NCI-H2196 (cell line): ENCODE measurements at regions not wholly inside any gene's neighbourhood (a gene's known extent, or its start where the extent isn't known, plus 50 kb on each side); places are given as distances from the start of the nearest gene placed in this dataset.
"Not testable (repeated sequence)": the region's sequence is repeated elsewhere in the genome, so short reads cannot be mapped to it uniquely, and the experiment has no call there.

Source experiments
- DNase-seq: peaks from one replicate; lab custom pipeline; 2025; ENCODE audit not compliant: unreplicated experiment; lab: John Stamatoyannopoulos, UW

DNA sequence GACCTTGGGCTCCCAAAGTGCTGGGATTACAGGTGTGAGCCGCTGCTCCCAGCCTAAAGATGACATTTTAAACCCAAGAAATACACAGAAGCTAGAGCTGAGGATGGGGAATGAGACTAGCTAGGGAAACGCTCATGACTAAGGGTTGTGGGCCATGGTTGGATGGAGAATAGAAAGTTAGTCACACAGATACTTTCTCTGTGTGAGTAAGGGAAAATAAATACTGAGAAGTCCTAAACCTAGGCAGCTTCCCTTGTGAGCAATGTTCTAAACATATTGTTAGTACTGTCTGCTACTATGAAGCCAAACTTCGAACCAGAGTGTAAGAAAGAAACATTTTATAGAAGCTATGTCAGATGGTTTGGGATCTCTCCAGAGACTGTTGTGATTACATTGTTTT, 304.8 kb upstream of the STAC start:
- no peak for DNase-seq

DNA sequence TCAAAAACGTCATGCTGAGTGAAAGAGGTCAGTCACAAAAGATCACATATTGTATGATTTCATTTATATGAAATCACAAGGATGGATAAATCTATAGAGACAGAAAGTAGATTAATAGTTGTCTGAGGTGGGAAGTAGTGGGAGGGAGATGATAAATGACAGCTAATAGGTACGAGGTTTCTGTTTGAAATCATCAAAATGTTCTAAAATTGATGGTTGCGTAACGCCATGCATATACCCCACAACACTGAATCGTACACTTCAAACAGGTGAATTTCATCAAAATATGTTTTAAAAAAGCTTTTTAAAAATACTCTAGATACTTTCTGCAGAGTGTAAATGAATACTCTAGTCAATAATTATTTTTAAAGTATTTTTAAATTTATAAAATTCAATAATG, 303.0 kb upstream of the STAC start:
- DNase-seq = no peak

DNA sequence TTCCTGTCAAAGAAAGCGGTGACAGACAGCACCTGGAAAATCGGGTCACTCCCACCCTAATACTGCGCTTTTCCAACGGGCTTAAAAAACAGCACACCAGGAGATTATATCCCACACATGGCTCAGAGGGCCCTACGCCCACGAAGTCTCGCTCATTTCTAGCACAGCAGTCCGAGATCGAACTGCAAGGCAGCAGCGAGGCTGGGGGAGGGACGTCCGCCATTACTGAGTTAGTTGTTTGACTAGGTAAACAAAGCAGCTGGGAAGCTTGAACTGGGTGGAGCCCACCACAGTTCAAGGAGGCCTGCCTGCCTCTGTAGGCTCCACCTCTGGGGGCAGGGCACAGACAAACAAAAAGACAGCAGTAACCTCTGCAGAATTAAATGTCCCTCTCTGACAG, 297.3 kb upstream of the STAC start:
- DNase-seq = not testable (repeated sequence)

DNA sequence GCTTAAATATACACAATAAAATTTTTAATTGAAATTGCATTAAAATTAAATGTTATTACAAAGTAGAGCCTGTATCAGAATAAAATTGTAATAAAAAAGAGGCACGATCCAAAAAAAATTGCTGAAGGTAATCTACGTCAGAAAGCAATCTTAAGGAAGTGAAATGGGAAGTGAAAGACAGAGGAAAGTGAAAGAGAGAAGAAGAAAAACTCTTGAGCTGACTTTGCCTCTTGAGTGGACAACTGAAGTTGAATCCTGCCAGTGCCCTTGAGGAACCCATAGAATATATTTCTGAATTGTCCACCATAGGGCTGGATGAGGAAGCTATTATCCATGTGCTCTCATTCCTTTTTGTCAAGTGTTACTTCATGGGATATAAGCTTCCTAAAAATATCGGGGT, 285.1 kb upstream of the STAC start:
- DNase-seq = no peak

GRCh38 chr3:36097209-36097608, 283.1 kb upstream of the STAC start:
- no peak for DNase-seq

DNA sequence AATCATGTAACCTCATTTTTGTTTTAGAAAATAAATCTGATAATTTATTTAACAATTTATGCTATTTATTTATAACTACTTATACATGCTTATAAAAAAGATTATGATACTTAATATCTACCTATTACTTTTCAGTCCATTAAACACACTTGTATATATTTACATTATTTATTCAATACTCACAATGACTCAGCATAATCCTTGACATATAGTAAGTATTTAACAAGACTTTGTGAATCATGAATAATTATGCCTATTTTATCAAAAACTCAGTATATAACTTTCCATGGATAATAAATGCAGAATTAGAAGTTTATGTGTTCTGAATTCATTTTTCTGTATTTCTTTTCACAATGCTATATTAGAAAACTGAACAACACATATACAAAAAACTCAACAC, 266.0 kb upstream of the STAC start:
- no peak for DNase-seq

GRCh38 chr3:36124118-36124796, 256.0 kb upstream of the STAC start:
- DNase-seq = no peak

DNA sequence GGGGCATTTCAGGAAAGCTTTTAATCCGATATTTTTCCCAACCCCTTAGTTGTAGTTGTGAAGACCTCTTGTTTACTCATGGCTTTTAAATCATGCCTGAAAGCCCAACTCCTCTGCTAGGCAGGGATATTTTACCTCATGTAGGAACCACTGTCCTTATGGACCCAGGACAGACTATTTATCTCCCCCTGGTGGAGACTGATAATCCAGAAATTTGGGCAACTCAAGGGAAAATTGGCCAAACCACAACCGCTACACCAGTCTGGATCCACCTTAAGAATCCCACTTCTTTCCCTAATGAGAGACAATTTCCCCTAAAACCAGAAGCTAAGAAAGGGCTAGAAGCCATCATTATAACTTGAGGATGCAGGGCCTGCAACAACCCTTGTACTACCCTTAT, 248.1 kb upstream of the STAC start:
- DNase-seq = no peak

- no peak for DNase-seq
These were observed 244.4 kb upstream of the STAC start for GRCh38 chr3:36135863-36136262.

DNA sequence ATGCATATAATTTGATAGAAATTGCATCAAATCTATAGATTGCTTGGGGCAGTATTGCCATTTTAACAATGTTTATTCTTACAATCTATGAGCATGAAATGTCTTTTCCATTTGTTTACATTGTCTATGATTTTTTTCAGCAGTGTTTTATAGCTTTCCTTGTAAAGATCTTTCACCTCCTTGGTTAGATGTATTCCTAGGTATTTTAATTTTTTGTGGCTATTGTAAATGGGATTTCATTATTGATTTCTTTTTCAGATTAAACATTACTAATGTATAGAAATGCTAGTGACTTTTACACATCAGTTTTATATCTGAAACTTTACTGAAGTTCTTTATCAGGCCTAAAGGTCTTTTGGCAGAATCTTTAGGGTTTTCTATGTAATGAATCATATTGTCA, 237.6 kb upstream of the STAC start:
- no peak for DNase-seq

DNA sequence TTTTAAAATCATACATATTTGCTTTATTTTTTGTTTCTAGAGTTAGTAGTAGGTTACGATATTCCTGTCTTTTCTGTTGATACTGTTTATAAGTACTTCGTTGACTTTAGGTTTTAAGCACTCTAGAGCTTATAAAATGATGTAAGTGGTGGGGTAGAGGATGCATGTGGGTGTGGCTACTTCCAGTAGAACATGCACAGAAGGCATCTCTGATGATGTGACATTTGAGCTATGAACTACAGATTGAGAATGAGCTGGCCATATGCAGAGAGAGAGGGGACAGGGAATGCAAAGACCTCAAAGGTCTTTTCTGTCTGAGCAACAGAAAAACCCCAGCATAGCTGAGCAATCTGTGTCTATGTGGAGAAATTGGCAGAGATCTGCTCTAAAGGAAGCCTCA, 233.9 kb upstream of the STAC start:
- no peak for DNase-seq

DNA sequence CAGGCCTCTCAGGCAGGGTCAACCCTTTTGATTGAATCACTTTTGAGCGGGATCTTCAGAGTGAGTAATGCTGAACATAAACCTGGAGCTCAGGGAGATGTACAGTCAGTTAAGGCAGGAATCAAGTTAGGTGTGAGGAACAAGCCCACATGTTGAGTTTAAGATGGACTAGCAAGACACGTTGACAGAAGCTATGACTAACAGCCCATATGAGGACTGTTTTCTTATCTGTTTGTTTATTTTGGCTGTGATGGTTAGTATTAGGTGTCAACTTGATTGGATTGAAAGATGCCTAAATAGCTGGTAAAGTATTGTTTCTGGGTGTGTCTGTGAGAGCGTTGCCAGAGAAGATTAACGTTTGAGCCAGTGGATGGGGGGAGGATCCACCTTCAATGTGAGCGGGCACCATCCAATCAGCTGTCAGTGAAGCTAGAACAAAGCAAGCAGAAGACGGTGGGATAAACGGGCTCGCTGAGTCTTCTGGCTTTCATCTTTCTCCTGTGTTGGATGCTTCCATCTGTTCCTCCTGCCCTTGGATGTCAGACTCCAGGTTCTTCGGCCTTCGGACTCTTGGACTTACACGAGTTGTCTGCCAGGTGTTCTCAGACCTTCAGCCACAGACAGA, 232.3 kb upstream of the STAC start:
- DNase-seq = no peak

DNA sequence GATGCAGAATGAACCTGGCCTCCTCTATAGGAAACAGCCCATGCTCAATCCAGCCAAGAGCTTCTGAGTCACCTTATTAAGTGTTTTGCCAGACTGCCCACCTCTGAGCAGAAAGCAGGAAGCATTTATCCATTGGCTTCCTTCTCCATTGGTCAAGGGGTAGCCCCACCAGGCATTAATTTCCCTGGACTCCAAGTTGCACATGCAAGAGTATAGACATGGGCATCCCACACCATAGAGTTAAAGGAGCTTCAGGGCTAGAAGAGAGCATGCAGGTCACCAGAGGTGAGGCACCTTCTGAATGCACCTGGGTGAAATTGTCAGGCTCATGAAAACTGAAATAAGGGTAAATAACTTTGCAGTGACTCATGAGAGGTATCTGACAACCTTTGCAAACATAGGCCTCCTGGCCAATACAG, 230.8 kb upstream of the STAC start:
- DNase-seq = no peak

DNA sequence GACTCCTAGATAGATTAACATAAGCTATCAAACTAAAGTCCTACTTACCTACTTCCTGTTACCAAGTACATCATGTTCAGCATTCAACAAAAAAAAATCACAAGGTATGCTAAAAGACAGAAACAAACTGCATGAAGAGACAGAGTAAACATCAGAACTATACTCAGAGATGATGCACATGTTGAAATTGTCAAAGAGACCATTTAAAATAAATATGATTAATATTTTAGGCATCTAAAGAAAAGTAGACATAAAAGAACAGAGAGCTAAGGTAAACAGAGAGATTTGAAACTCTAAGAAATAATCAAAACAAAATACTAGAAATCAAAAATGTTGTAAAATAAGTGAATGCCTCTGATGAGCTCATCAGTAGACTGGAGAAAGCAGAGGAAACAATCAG, 224.8 kb upstream of the STAC start:
- no peak for DNase-seq

GRCh38 chr3:36164400-36164799, 215.9 kb upstream of the STAC start:
- no peak for DNase-seq

DNA sequence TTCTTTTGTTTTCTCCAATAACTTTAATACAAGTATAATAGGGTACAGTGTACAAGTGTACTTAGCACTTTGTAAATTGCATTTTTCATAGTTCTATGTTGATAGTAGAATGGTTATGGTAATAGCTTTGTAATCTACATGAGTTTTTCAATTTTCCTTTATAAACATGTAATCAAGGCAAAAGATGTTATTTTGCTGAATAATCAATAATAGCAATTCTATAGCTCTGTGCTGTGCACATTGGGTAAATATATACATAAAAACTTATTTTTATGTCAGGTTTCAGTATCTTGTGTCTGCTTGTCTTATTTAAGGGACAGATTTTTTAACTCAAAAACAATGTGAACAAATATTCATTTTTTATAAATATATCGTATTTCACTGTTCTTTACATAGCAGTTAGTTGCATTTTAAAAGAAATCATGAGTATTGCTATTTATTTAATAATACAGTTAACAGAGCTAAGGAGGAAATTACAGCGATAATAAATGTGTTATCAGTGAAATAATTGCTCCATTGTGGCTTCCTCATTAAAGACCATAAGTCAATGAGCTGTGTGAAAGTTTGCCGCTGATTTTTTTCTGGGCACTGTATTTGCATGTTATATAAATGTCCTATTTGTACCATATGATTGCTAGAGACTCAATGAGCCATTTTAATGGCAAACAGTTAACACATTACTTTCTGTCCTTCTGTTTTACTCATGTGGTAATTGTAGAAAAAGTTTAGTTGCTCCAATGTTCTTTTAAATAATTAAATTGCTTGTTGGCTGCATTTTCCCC, 214.6 kb upstream of the STAC start:
- no peak for DNase-seq

DNA sequence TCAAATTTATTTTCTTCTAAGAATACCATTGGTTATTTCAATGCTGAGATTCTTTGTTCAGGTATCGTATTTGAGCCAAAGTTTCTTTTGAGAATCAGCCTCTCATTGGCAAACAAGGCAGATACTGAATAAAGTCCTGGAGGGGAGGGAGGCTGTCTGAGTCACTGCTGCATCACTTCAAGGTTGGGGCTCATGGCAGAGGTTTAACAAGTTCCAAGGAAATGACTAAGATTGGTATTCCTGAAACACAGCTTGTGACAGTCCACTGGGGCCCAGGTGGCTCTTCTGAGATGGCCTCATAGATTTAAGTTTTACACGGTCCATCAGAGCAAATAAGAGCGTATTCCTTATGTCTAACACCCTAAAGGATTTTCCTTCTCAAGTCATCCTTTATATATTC, 213.8 kb upstream of the STAC start:
- no peak for DNase-seq

DNA sequence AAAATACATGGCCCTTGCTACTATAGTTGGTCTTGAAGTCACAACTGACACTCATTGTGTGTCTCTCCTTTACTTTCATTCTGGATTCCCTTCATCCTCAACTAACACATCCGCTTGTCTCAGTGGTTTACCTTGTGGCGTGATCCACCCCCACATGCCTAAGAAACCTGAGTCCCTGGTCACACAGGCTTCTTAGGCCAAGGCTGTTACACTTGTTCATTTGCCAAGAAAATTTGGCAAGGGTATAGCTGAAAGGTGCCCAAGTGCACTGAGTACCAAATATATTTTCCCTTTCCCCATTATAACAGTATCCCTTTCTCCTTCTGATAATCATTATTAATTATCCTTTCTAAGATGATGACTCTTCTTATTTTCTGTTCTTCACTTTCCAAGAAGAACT, 207.6 kb upstream of the STAC start:
- peak; percentile 1 for DNase-seq

GRCh38 chr3:36175113-36175812, 205.0 kb upstream of the STAC start:
- DNase-seq = peak; percentile 34

DNA sequence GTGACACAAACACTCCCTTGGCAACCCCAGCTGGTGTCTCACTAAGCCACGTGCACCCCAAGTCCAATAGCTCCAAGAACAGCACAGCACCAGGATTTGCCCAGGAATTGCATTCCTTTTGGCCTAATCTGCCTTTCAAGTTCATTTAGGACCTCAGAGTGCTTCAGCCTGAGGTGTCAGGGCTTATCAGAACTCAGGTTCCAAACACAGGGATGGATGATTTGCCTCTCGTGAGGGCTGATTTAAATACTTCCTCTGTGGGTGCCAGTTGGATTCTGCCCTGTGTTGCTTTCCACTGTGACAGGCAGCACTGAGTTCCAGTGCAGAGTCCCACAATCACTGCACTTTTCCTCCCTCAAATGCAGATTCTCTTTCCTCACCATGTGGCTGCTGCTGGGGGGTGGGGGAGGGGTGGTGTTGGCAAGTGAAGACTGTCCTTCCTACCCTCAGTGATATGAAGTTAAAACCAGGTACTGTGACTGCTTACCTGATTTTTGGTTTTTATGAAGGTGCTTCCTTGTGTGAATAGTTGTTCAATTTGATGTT, 204.3 kb upstream of the STAC start:
- DNase-seq = no peak

DNA sequence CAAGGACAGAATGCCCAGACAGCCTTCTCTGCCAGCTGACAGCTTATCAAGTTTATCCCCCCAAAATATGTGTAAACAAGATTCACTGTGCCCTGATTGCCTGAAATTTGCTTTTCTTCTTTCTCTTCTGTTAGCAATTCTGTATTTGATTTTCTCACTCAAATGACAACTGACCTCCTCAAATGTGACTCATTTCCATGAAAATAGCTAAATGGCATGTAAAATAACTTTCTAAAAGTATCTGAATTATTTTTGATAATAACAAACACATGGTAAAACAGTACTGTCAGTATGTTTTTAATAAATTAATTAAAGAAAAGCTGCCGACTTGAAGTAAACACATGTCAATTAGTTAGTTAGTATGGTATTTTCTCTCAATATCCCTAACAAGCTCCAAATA, 202.3 kb upstream of the STAC start:
- no peak for DNase-seq
